ENCODE measurements at regions not wholly inside any gene's neighbourhood (a gene's known extent, or its start where the extent isn't known, plus 50 kb on each side); places are given as distances from the start of the nearest gene placed in this dataset.
A peak's percentile ranks its signal among the peaks of the same experiment; 100 is the strongest.

DNA sequence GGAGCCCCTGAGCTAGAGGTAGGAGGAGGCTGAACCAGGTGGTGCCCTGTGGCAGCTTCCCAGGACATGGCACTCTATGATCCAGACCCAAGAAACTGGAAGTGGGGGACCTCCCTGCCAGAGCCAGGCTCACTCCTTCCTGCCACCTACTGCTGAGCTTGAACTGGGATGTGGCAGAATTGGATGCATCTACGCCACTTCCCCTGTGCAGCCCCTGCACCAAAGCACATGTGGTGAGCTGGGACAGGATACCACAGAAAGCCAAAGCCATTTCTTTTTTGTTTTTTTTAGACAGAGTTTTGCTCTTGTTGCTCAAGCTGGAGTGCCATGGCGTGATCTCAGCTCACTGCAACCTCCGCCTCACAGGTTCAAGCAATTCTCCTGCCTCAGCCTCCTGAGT is 518.0 kb upstream of the PPP2R3A start:
- no peaks in the 10 kb centered on the region for H3K4me1 Mint-ChIP-seq
- no peaks in the 10 kb centered on the region for H3K27me3 Mint-ChIP-seq

DNA sequence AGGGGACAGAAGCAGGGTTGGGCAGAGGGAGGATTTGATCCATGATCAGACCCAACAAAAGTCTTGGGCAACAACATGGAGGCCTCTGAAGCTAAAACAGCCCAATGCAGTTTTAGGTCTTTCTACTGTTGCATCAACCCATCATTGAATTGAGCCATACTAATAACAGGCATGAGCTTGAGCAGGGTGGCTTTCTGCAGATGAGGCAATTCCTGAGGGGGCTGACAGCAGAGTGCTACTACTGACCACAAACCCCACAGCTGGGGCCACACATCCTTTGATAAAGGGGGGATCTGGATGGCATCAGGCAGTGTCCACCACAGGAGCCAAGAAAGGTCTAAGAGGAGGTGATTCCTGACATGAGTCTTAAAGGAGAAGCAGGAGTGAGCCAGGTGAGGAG is 517.0 kb upstream of the PPP2R3A start:
- no peaks in the 10 kb centered on the region for H3K9me3 ChIP-seq (ENCODE audit: control insufficient read depth in 2 of 3, low read length in 3 of 3)
- H3K4me1 Mint-ChIP-seq: no peaks in the 10 kb centered on the region
- H3K4me3 Mint-ChIP-seq: no peak overlapping the region
- ChIA-PET CTCF (no interaction called here), POLR2A (no interaction called here)
- no peaks in the 10 kb centered on the region for H3K27me3 ChIP-seq (ENCODE audit: control insufficient read depth in 2 of 2, insufficient read depth in 2 of 2, low read length in 2 of 2)
- DNase-seq: no peak
- no peaks in the 10 kb centered on the region for H3K36me3 Mint-ChIP-seq
- intact Hi-C loops (cut with micrococcal nuclease): no loop called here
- no peak overlapping the region for H3K4me3 ChIP-seq (ENCODE audit: low read length)
- H3K36me3 ChIP-seq (ENCODE audit: control insufficient read depth in 2 of 3, insufficient read depth in 3 of 3, low read length in 3 of 3): no peaks in the 10 kb centered on the region
- no peaks in the 10 kb centered on the region for H3K4me1 ChIP-seq (ENCODE audit: control insufficient read depth in 2 of 2, insufficient read depth in 2 of 2, low read length in 2 of 2)
- no peak overlapping the region for H3K27ac ChIP-seq (ENCODE audit: low read depth, low read length)
- ATAC-seq: no peak
- H3K9me3 Mint-ChIP-seq: peaks cover 0 to 9% (median 0%) of the 10 kb centered on the region in 11 donors
- H3K27me3 Mint-ChIP-seq: no peaks in the 10 kb centered on the region
- H3K27ac Mint-ChIP-seq: no peak overlapping the region

More for the DNA sequence above, 518.0 kb upstream of the PPP2R3A start:
- no peak overlapping the region for H3K27ac ChIP-seq (ENCODE audit: low read depth, low read length)
- Mint-ChIP-seq H3K27ac (no peak overlapping the region), H3K4me3 (no peak overlapping the region), H3K36me3 (no peaks in the 10 kb centered on the region), H3K9me3 (peaks cover 0 to 9% (median 0%) of the 10 kb centered on the region in 11 donors)
- CTCF ChIA-PET: no interaction called here
- no peaks in the 10 kb centered on the region for H3K27me3 ChIP-seq (ENCODE audit: control insufficient read depth in 2 of 2, insufficient read depth in 2 of 2, low read length in 2 of 2)
- intact Hi-C loops (cut with micrococcal nuclease): no loop called here
- no peak overlapping the region for H3K4me3 ChIP-seq (ENCODE audit: low read length)
- DNase-seq (no peak), ATAC-seq (no peak)
- no peaks in the 10 kb centered on the region for H3K36me3 ChIP-seq (ENCODE audit: control insufficient read depth in 2 of 3, insufficient read depth in 3 of 3, low read length in 3 of 3)
- no peaks in the 10 kb centered on the region for H3K9me3 ChIP-seq (ENCODE audit: control insufficient read depth in 2 of 3, low read length in 3 of 3)
- POLR2A ChIA-PET: no interaction called here
- H3K4me1 ChIP-seq (ENCODE audit: control insufficient read depth in 2 of 2, insufficient read depth in 2 of 2, low read length in 2 of 2): no peaks in the 10 kb centered on the region

GRCh38 chr3:135449046-135449445 is 516.5 kb upstream of the PPP2R3A start:
- ChIA-PET CTCF (no interaction called here), POLR2A (no interaction called here)
- Histone ChIP-seq H3K9me3 (ENCODE audit: control insufficient read depth in 2 of 3, low read length in 3 of 3) (no peaks in the 10 kb centered on the region), H3K27ac (ENCODE audit: low read depth, low read length) (no peak overlapping the region), H3K36me3 (ENCODE audit: control insufficient read depth in 2 of 3, insufficient read depth in 3 of 3, low read length in 3 of 3) (no peaks in the 10 kb centered on the region), H3K27me3 (ENCODE audit: control insufficient read depth in 2 of 2, insufficient read depth in 2 of 2, low read length in 2 of 2) (no peaks in the 10 kb centered on the region), H3K4me3 (ENCODE audit: low read length) (no peak overlapping the region), H3K4me1 (ENCODE audit: control insufficient read depth in 2 of 2, insufficient read depth in 2 of 2, low read length in 2 of 2) (no peaks in the 10 kb centered on the region)
- no peak for ATAC-seq
- no peak overlapping the region for H3K27ac Mint-ChIP-seq
- no peaks in the 10 kb centered on the region for H3K4me1 Mint-ChIP-seq
- no peak overlapping the region for H3K4me3 Mint-ChIP-seq
- H3K36me3 Mint-ChIP-seq: no peaks in the 10 kb centered on the region
- no peak for DNase-seq
- peaks cover 0 to 9% (median 4%) of the 10 kb centered on the region in 11 donors for H3K9me3 Mint-ChIP-seq
- intact Hi-C loops (cut with micrococcal nuclease): no loop called here
- no peaks in the 10 kb centered on the region for H3K27me3 Mint-ChIP-seq

GRCh38 chr3:135451037-135451785 is 514.3 kb upstream of the PPP2R3A start:
- intact Hi-C loops (cut with micrococcal nuclease): no loop called here
- H3K36me3 Mint-ChIP-seq: no peaks in the 10 kb centered on the region
- POLR2A ChIA-PET: no interaction called here

GRCh38 chr3:135452881-135453280 is 512.6 kb upstream of the PPP2R3A start:
- Histone ChIP-seq H3K27ac (ENCODE audit: low read depth, low read length) (no peak overlapping the region), H3K9me3 (ENCODE audit: control insufficient read depth in 2 of 3, low read length in 3 of 3) (no peaks in the 10 kb centered on the region), H3K4me1 (ENCODE audit: control insufficient read depth in 2 of 2, insufficient read depth in 2 of 2, low read length in 2 of 2) (no peaks in the 10 kb centered on the region), H3K27me3 (ENCODE audit: control insufficient read depth in 2 of 2, insufficient read depth in 2 of 2, low read length in 2 of 2) (no peaks in the 10 kb centered on the region), H3K36me3 (ENCODE audit: control insufficient read depth in 2 of 3, insufficient read depth in 3 of 3, low read length in 3 of 3) (no peaks in the 10 kb centered on the region), H3K4me3 (ENCODE audit: low read length) (no peak overlapping the region)
- no peak for ATAC-seq
- Mint-ChIP-seq H3K4me1 (no peaks in the 10 kb centered on the region), H3K27ac (no peak overlapping the region), H3K9me3 (peaks cover 0 to 19% (median 6%) of the 10 kb centered on the region in 11 donors), H3K4me3 (no peak overlapping the region), H3K27me3 (peaks cover 0 to 4% (median 0%) of the 10 kb centered on the region in 5 donors), H3K36me3 (no peaks in the 10 kb centered on the region)
- CTCF ChIA-PET: no interaction called here
- no peak for DNase-seq
- POLR2A ChIA-PET: no interaction called here
- intact Hi-C loops (cut with micrococcal nuclease): no loop called here

More at GRCh38 chr3:135451037-135451785, 514.3 kb upstream of the PPP2R3A start:
- Histone ChIP-seq H3K27me3 (ENCODE audit: control insufficient read depth in 2 of 2, insufficient read depth in 2 of 2, low read length in 2 of 2) (no peaks in the 10 kb centered on the region), H3K4me3 (ENCODE audit: low read length) (no peak overlapping the region), H3K27ac (ENCODE audit: low read depth, low read length) (no peak overlapping the region), H3K9me3 (ENCODE audit: control insufficient read depth in 2 of 3, low read length in 3 of 3) (no peaks in the 10 kb centered on the region), H3K4me1 (ENCODE audit: control insufficient read depth in 2 of 2, insufficient read depth in 2 of 2, low read length in 2 of 2) (no peaks in the 10 kb centered on the region), H3K36me3 (ENCODE audit: control insufficient read depth in 2 of 3, insufficient read depth in 3 of 3, low read length in 3 of 3) (no peaks in the 10 kb centered on the region)
- no peak for ATAC-seq
- DNase-seq: no peak
- no peaks in the 10 kb centered on the region for H3K4me1 Mint-ChIP-seq
- H3K4me3 Mint-ChIP-seq: no peak overlapping the region
- peaks cover 0 to 19% (median 5%) of the 10 kb centered on the region in 11 donors for H3K9me3 Mint-ChIP-seq
- H3K27ac Mint-ChIP-seq: no peak overlapping the region
- no peaks in the 10 kb centered on the region for H3K27me3 Mint-ChIP-seq
- CTCF ChIA-PET: no interaction called here

DNA sequence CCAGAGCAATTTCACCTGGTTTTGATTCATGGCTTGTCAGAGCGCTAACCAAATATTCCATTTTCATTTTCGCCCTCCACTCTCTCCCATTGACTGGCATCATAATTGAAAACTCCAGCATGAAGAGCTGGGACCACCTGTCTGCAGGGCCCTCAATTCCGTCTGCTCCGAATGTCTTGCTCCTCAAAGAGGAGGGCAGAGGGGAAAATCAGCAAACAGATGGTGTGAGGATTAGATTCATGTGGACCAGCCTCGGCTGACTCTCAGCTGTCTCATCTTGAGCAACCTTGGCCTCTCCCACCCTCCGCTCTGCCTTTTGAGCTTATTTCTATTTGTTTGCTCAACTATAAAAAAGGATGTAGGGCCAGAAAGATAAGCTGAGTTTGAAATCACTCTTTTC is 512.2 kb upstream of the PPP2R3A start:
- Mint-ChIP-seq H3K36me3 (no peaks in the 10 kb centered on the region), H3K27ac (no peak overlapping the region), H3K4me1 (no peaks in the 10 kb centered on the region), H3K27me3 (peaks cover 0 to 4% (median 0%) of the 10 kb centered on the region in 5 donors), H3K9me3 (peaks cover 0 to 19% (median 6%) of the 10 kb centered on the region in 11 donors), H3K4me3 (no peak overlapping the region)
- Histone ChIP-seq H3K27me3 (ENCODE audit: control insufficient read depth in 2 of 2, insufficient read depth in 2 of 2, low read length in 2 of 2) (no peaks in the 10 kb centered on the region), H3K27ac (ENCODE audit: low read depth, low read length) (no peak overlapping the region), H3K4me3 (ENCODE audit: low read length) (no peak overlapping the region), H3K9me3 (ENCODE audit: control insufficient read depth in 2 of 3, low read length in 3 of 3) (no peaks in the 10 kb centered on the region), H3K4me1 (ENCODE audit: control insufficient read depth in 2 of 2, insufficient read depth in 2 of 2, low read length in 2 of 2) (no peaks in the 10 kb centered on the region), H3K36me3 (ENCODE audit: control insufficient read depth in 2 of 3, insufficient read depth in 3 of 3, low read length in 3 of 3) (no peaks in the 10 kb centered on the region)
- intact Hi-C loops (cut with micrococcal nuclease): no loop called here
- POLR2A ChIA-PET: no interaction called here
- CTCF ChIA-PET: no interaction called here
- ATAC-seq (no peak), DNase-seq (no peak)

DNA sequence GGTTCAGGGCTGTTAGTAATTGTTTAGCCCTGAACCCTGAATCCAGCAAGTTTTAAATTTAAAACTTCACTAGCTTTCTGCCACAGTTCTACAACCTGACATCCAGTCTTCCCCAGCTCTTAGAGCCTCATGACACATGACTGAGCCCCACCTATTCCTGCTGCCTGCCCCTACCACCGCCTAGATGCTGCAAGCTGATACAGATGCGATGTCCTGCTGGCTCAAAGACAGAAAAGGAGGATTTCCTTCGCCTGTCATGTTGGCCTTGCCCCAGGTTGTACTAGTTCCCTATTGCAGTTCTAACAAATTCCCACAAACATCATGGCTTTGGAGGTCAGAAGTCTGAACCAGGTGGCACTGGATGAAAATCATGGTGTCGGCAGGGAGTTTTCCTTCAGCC is 510.6 kb upstream of the PPP2R3A start:
- peaks cover 0 to 12% (median 0%) of the 10 kb centered on the region in 5 donors for H3K27me3 Mint-ChIP-seq
- H3K4me1 Mint-ChIP-seq: no peaks in the 10 kb centered on the region
- intact Hi-C loops (cut with micrococcal nuclease): no loop called here
- Histone ChIP-seq H3K36me3 (ENCODE audit: control insufficient read depth in 2 of 3, insufficient read depth in 3 of 3, low read length in 3 of 3) (no peaks in the 10 kb centered on the region), H3K4me1 (ENCODE audit: control insufficient read depth in 2 of 2, insufficient read depth in 2 of 2, low read length in 2 of 2) (no peaks in the 10 kb centered on the region), H3K4me3 (ENCODE audit: low read length) (no peak overlapping the region), H3K9me3 (ENCODE audit: control insufficient read depth in 2 of 3, low read length in 3 of 3) (no peaks in the 10 kb centered on the region), H3K27me3 (ENCODE audit: control insufficient read depth in 2 of 2, insufficient read depth in 2 of 2, low read length in 2 of 2) (no peaks in the 10 kb centered on the region), H3K27ac (ENCODE audit: low read depth, low read length) (no peak overlapping the region)
- peaks cover 0 to 19% (median 5%) of the 10 kb centered on the region in 11 donors for H3K9me3 Mint-ChIP-seq
- ChIA-PET POLR2A (no interaction called here), CTCF (no interaction called here)
- no peak for ATAC-seq
- no peak for DNase-seq
- no peak overlapping the region for H3K4me3 Mint-ChIP-seq
- H3K27ac Mint-ChIP-seq: peak overlapping the region in 1 of 9 donors; percentile 50
- H3K36me3 Mint-ChIP-seq: no peaks in the 10 kb centered on the region

Measured in naive thymus-derived CD4-positive, alpha-beta T cell (primary cell).